ENCODE measurements at regions not wholly inside any gene's neighbourhood (a gene's known extent, or its start where the extent isn't known, plus 50 kb on each side); places are given as distances from the start of the nearest gene placed in this dataset.

GRCh38 chr3:194287977-194288706, 63.0 kb downstream of the CPN2 start:
- TF ChIP-seq POLR2A (IDR thresholded peaks at IDR 0.05) (no peak), EP300 (IDR thresholded peaks at IDR 0.05) (no peak), POLR2AphosphoS5 (IDR thresholded peaks at IDR 0.05) (no peak)
- TF ChIP-seq, protein P1, sequence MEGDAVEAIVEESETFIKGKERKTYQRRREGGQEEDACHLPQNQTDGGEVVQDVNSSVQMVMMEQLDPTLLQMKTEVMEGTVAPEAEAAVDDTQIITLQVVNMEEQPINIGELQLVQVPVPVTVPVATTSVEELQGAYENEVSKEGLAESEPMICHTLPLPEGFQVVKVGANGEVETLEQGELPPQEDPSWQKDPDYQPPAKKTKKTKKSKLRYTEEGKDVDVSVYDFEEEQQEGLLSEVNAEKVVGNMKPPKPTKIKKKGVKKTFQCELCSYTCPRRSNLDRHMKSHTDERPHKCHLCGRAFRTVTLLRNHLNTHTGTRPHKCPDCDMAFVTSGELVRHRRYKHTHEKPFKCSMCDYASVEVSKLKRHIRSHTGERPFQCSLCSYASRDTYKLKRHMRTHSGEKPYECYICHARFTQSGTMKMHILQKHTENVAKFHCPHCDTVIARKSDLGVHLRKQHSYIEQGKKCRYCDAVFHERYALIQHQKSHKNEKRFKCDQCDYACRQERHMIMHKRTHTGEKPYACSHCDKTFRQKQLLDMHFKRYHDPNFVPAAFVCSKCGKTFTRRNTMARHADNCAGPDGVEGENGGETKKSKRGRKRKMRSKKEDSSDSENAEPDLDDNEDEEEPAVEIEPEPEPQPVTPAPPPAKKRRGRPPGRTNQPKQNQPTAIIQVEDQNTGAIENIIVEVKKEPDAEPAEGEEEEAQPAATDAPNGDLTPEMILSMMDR (IDR thresholded peaks at IDR 0.05) = no peak
